Sigmoid colon (tissue), 4 donors: ENCODE measurements at regions not wholly inside any gene's neighbourhood (a gene's known extent, or its start where the extent isn't known, plus 50 kb on each side); places are given as distances from the start of the nearest gene placed in this dataset.

Experiments
- CTCF ChIP-seq, 4 experiments: fragments of 450-650 bp in 3 of 4; fragments of 200-600 bp in 1 of 4; IDR thresholded peaks; one replicate each; pipeline ENCODE4 v1.5.1; 2016 to 2019; ENCODE audit warnings: antibody characterized with exemption in 4 of 4, mild to moderate bottlenecking in 3 of 4, moderate library complexity in 2 of 4
- EP300 ChIP-seq, 4 donors: sonication (generic); formaldehyde crosslinking; IDR thresholded peaks; one replicate each; pipeline ENCODE4 v1.6.1; 2017; ENCODE audit warnings: antibody characterized with exemption in 4 of 4
- POLR2A ChIP-seq, 2 donors: fragments of 450-650 bp; IDR thresholded peaks; one replicate each; pipeline ENCODE4 v1.6.1; 2016; ENCODE audit warnings: antibody characterized with exemption in 2 of 2, mild to moderate bottlenecking in 2 of 2, moderate library complexity in 2 of 2
- POLR2AphosphoS5 ChIP-seq, 4 donors: sonication (generic); formaldehyde crosslinking; IDR thresholded peaks; one replicate each; pipeline ENCODE4 v1.6.1; 2017; ENCODE audit warnings: antibody characterized with exemption in 4 of 4

GRCh38 chr2:215780907-215781685, 232.3 kb downstream of the MREG start:
- no peak for TF ChIP-seq POLR2AphosphoS5 (IDR thresholded peaks at IDR 0.05)
- TF ChIP-seq POLR2A (IDR thresholded peaks at IDR 0.05), result no peak
- no peak for TF ChIP-seq CTCF (IDR thresholded peaks at IDR 0.05)
- TF ChIP-seq EP300 (IDR thresholded peaks at IDR 0.05), result no peak
